OCI-LY7 (cell line): ENCODE measurements at regions not wholly inside any gene's neighbourhood (a gene's known extent, or its start where the extent isn't known, plus 50 kb on each side); places are given as distances from the start of the nearest gene placed in this dataset.

Experiments
- BruUV-seq: library from RNA; stranded (reverse); fragments of 400-500 nt; replicated peaks from 2 replicates; lab custom pipeline; 2021; lab: Mats Ljungman, UMichigan
- CTCF ChIA-PET: fragments of 300-600 bp; sonication (Branson Sonifier 250); formaldehyde crosslinking; loops from one replicate; lab custom pipeline; 2022; ENCODE audit warnings: antibody characterized with exemption; ENCODE audit not compliant: unreplicated experiment; lab: Charles Lee
- POLR2A ChIA-PET: fragments of 300-600 bp; sonication (Branson Sonifier 250); formaldehyde crosslinking; loops from one replicate; lab custom pipeline; 2022; ENCODE audit warnings: antibody characterized with exemption; lab: Charles Lee
- DNase-seq: peaks from one replicate; pipeline ENCODE4 v3.0.0-alpha.2; 2015; ENCODE audit warnings: low spot score
- H2AFZ ChIP-seq: fragments of 200-600 bp; sonication (generic), shearing (Covaris generic); 2 replicates; pipeline ENCODE4 v1.6.1; 2014; ENCODE audit warnings: mild to moderate bottlenecking, antibody characterized with exemption, low read length, moderate library complexity
- H3K27ac ChIP-seq: fragments of 200-600 bp; sonication (generic); 2 replicates; pipeline ENCODE4 v1.5.1; 2014; ENCODE audit warnings: mixed run types, low read depth, mild to moderate bottlenecking, moderate library complexity, low read length, inconsistent platforms; ENCODE audit not compliant: poor library complexity, severe bottlenecking
- H3K36me3 ChIP-seq: fragments of 200-600 bp; sonication (generic); 2 replicates; pipeline ENCODE4 v1.6.1; 2014; ENCODE audit warnings: mild to moderate bottlenecking, antibody characterized with exemption, low read length, moderate library complexity, mixed read lengths; ENCODE audit not compliant: insufficient read depth
- H3K4me1 ChIP-seq: fragments of 200-600 bp; sonication (generic); 2 replicates; pipeline ENCODE4 v1.5.1; 2014; ENCODE audit warnings: mild to moderate bottlenecking, low read length; ENCODE audit not compliant: insufficient read depth, poor library complexity, severe bottlenecking
- H3K4me2 ChIP-seq: fragments of 200-600 bp; sonication (generic); 2 replicates; pipeline ENCODE4 v1.6.1; 2014; ENCODE audit warnings: mild to moderate bottlenecking, low read length
- H3K4me3 ChIP-seq: fragments of 200-600 bp; sonication (generic); 2 replicates; pipeline ENCODE4 v1.5.1; 2014; ENCODE audit warnings: mild to moderate bottlenecking, low read depth, low read length; ENCODE audit not compliant: poor library complexity, severe bottlenecking
- H3K79me2 ChIP-seq: fragments of 200-600 bp; sonication (generic); 2 replicates; pipeline ENCODE4 v1.6.1; 2016; ENCODE audit warnings: low read depth, mild to moderate bottlenecking, low read length, moderate library complexity, mixed read lengths; ENCODE audit not compliant: insufficient read depth
- H3K9me2 ChIP-seq: fragments of 200-600 bp; sonication (generic); 2 replicates; pipeline ENCODE4 v1.6.1; 2016; ENCODE audit warnings: mild to moderate bottlenecking, low read length, mixed read lengths; ENCODE audit not compliant: insufficient read depth
- H3K9me3 ChIP-seq: fragments of 200-600 bp; sonication (generic); 2 replicates; pipeline ENCODE4 v1.6.1; 2014; ENCODE audit warnings: mild to moderate bottlenecking, mixed run types, low read length, mixed read lengths
- H4K20me1 ChIP-seq: fragments of 200-600 bp; sonication (generic); 2 replicates; pipeline ENCODE4 v1.6.1; 2014; ENCODE audit warnings: mild to moderate bottlenecking, antibody characterized with exemption, low read length, moderate library complexity, mixed read lengths; ENCODE audit not compliant: insufficient read depth
- CTCF ChIP-seq: fragments of 200-600 bp; sonication (generic); conservative IDR thresholded peaks from 2 replicates; pipeline ENCODE4 v1.5.1; 2014; ENCODE audit warnings: mild to moderate bottlenecking, antibody characterized with exemption, low read length, moderate library complexity, mixed read lengths
- EZH2phosphoT487 ChIP-seq: fragments of 200-600 bp; sonication (generic); IDR thresholded peaks from 2 replicates; pipeline ENCODE4 v1.6.1; 2018; ENCODE audit warnings: low read depth, borderline replicate concordance, mild to moderate bottlenecking, mixed run types, antibody characterized with exemption, low read length, moderate library complexity, mixed read lengths
- intact Hi-C: fragments of 100-400 bp; cut with micrococcal nuclease; formaldehyde crosslinking; loops from one replicate; pipeline ENCODE4 v1.10.0; 2022; ENCODE audit not compliant: unreplicated experiment

- Histone ChIP-seq H3K27ac (no peak overlapping the region), H3K9me3 (no peaks in the 10 kb centered on the region), H3K79me2 (no peaks in the 10 kb centered on the region), H4K20me1 (no peaks in the 10 kb centered on the region), H2AFZ (no peak overlapping the region), H3K9me2 (no peaks in the 10 kb centered on the region), H3K36me3 (no peaks in the 10 kb centered on the region), H3K4me3 (no peak overlapping the region), H3K4me2 (no peak overlapping the region), H3K4me1 (no peaks in the 10 kb centered on the region)
- TF ChIP-seq EZH2phosphoT487 (no peak), CTCF (no peak)
- ChIA-PET POLR2A (interaction anchor here (0.5 to 0.7 kb wide), 2 partner anchors 51 to 288 kb away, joined by 3 read pairs; no protein-coding TSS in a partner anchor), CTCF (no interaction called here)
- no TSS peak for BruUV-seq
- intact Hi-C loops, result no loop called here
- DNase-seq, result no peak
Observed at GRCh38 chr16:9570521-9570920, 479.1 kb downstream of the HAPSTR1 start.

GRCh38 chr16:9578459-9578858, 487.0 kb downstream of the HAPSTR1 start:
- POLR2A ChIA-PET, result no interaction called here
- Histone ChIP-seq H3K9me2 (no peaks in the 10 kb centered on the region), H3K4me1 (no peaks in the 10 kb centered on the region), H3K79me2 (no peaks in the 10 kb centered on the region), H2AFZ (no peak overlapping the region), H3K27ac (no peak overlapping the region), H3K9me3 (no peaks in the 10 kb centered on the region), H3K4me2 (no peak overlapping the region), H4K20me1 (no peaks in the 10 kb centered on the region), H3K4me3 (no peak overlapping the region), H3K36me3 (no peaks in the 10 kb centered on the region)
- intact Hi-C loops, result no loop called here
- TF ChIP-seq CTCF, result no peak
- TF ChIP-seq EZH2phosphoT487, result no peak
- no peak for DNase-seq
- BruUV-seq, result no TSS peak
- CTCF ChIA-PET, result no interaction called here

GRCh38 chr16:9580025-9580424, 488.6 kb downstream of the HAPSTR1 start:
- CTCF ChIA-PET, result no interaction called here
- H3K27ac ChIP-seq, result no peak overlapping the region
- no peak overlapping the region for H2AFZ ChIP-seq
- no peaks in the 10 kb centered on the region for H3K36me3 ChIP-seq
- H3K4me2 ChIP-seq, result no peak overlapping the region
- no peaks in the 10 kb centered on the region for H3K79me2 ChIP-seq
- H3K4me3 ChIP-seq, result no peak overlapping the region
- intact Hi-C loops, result no loop called here
- no peaks in the 10 kb centered on the region for H3K4me1 ChIP-seq
- no peaks in the 10 kb centered on the region for H4K20me1 ChIP-seq
- TF ChIP-seq CTCF (no peak), EZH2phosphoT487 (no peak)
- no peaks in the 10 kb centered on the region for H3K9me3 ChIP-seq
- H3K9me2 ChIP-seq, result no peaks in the 10 kb centered on the region
- POLR2A ChIA-PET, result interaction anchor here (0.7 kb wide), 1 partner anchor 27 kb away, joined by 3 read pairs; no protein-coding TSS in a partner anchor
- no TSS peak for BruUV-seq
- DNase-seq, result no peak
